ENCODE measurements at regions not wholly inside any gene's neighbourhood (a gene's known extent, or its start where the extent isn't known, plus 50 kb on each side); places are given as distances from the start of the nearest gene placed in this dataset.

DNA sequence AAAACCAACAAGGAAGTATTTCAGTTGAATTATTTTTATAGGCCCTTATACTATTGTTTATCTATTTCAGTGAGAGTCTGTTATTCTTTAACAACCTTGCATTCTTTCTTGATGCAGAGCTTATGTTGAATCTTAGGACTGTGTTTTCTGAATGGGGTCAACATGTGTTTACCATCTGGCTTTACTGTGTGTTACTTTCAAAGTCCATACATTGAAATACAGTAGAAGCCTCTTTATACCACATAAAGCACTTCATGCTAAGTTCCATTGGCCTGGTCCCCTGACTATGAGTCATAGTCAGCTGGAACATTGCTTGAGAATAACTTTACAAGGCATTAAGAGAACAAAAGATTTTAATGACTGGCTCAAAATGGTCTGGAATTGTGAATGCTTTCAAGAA lies 152.6 kb downstream of the GASK1B start:
- no TSS peak for BruUV-seq (replicated peaks)

DNA sequence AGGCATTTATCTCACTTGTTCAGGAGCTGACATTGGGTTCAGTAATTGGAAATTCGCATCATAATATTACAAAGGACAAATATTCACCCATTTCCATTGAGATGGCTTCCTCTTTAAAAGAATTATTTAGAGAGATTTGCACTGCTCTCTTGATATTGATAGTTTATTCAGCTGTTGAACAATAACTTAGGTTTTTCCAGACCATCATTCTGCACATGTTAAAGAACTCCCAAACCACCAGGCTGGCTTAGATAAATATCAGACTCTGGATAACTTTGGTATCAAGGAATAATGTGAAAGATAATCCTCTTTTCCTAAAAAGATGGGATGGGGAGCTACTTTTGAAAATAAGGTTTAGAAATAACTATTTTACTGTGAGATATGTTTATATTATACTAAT lies 154.0 kb downstream of the GASK1B start:
- no peak overlapping the region for H2AFZ ChIP-seq (ENCODE audit: control insufficient read depth, low read depth, low read length)
- no TSS peak for BruUV-seq (replicated peaks)
- intact Hi-C loops (cut with micrococcal nuclease; ENCODE audit: unreplicated experiment) (no loop called here), in situ Hi-C loops (cut with MboI) (no loop called here)
- no peaks in the 10 kb centered on the region for H4K20me1 ChIP-seq (ENCODE audit: control insufficient read depth, insufficient read depth)
- 0% methylated on average over 1 of the region's 1 CpG for WGBS (ENCODE audit: insufficient coverage, insufficient replicate concordance, low lambda C conversion rate, missing lambda C conversion rate)
- ChIA-PET POLR2A (no interaction called here), RAD21 (ENCODE audit: unreplicated experiment) (no interaction called here), CTCF (no interaction called here), SMC1A (ENCODE audit: uncharacterized antibody, unreplicated experiment) (interaction anchor here (1.3 kb wide), 1 partner anchor 22 kb away, joined by 3 read pairs; no protein-coding TSS in a partner anchor)
- no peaks in the 10 kb centered on the region for H3K27me3 ChIP-seq (replicated peaks in 1 of 2; ENCODE audit: control insufficient read depth in 2 of 2, insufficient read depth in 2 of 2, low read length in 1 of 2)
- FAIRE-seq (no peak), DNase-seq (ENCODE audit: low read depth, low spot score) (no peak), ATAC-seq (no peak)
- no peaks in the 10 kb centered on the region for H3K79me2 ChIP-seq (ENCODE audit: control insufficient read depth, insufficient read depth, low read length)
- no peak overlapping the region for H3K9ac ChIP-seq (ENCODE audit: control insufficient read depth, insufficient read depth, low read length)
- no peaks in the 10 kb centered on the region for H3K4me1 ChIP-seq (ENCODE audit: control insufficient read depth, insufficient read depth, low read length)
- no peaks in the 10 kb centered on the region for H3K36me3 ChIP-seq (ENCODE audit: control insufficient read depth in 2 of 2, insufficient read depth in 2 of 2, low read length in 1 of 2)
- H3K27ac ChIP-seq (ENCODE audit: control insufficient read depth, insufficient read depth) = no peak overlapping the region
- H3K9me3 ChIP-seq (replicated peaks; ENCODE audit: control insufficient read depth, insufficient read depth, low read length) = no peaks in the 10 kb centered on the region
- no peak overlapping the region for H3K4me2 ChIP-seq (ENCODE audit: control insufficient read depth, insufficient read depth)
- no peak overlapping the region for H3K4me3 ChIP-seq
- no peak for TF ChIP-seq CBX3 (IDR thresholded peaks at IDR 0.05; ENCODE audit: borderline replicate concordance, low read depth)
- TF ChIP-seq SMARCA5 (IDR thresholded peaks at IDR 0.05) = no peak
- no peak for TF ChIP-seq CBFB (IDR thresholded peaks at IDR 0.05; ENCODE audit: low read depth)
- TF ChIP-seq NFIC (IDR thresholded peaks at IDR 0.05; ENCODE audit: low read depth, low read length) = no peak
- no peak for TF ChIP-seq YY1 (IDR thresholded peaks at IDR 0.05; ENCODE audit: low read depth, low read length)
- no peak for TF ChIP-seq ATF7 (IDR thresholded peaks at IDR 0.05; ENCODE audit: low read depth)
- TF ChIP-seq, protein P1, sequence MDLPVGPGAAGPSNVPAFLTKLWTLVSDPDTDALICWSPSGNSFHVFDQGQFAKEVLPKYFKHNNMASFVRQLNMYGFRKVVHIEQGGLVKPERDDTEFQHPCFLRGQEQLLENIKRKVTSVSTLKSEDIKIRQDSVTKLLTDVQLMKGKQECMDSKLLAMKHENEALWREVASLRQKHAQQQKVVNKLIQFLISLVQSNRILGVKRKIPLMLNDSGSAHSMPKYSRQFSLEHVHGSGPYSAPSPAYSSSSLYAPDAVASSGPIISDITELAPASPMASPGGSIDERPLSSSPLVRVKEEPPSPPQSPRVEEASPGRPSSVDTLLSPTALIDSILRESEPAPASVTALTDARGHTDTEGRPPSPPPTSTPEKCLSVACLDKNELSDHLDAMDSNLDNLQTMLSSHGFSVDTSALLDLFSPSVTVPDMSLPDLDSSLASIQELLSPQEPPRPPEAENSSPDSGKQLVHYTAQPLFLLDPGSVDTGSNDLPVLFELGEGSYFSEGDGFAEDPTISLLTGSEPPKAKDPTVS (IDR thresholded peaks at IDR 0.05; ENCODE audit: low read depth, low read length) = no peak
- TF ChIP-seq MXI1 (IDR thresholded peaks at IDR 0.05; ENCODE audit: low read depth, low read length) = no peak
- no peak for TF ChIP-seq KAT2A (conservative IDR thresholded peaks at IDR 0.05; ENCODE audit: control insufficient read depth, low read depth, low read length)

More for the DNA sequence above, 152.6 kb downstream of the GASK1B start:
- no peak overlapping the region for H2AFZ ChIP-seq (ENCODE audit: control insufficient read depth, low read depth, low read length)
- DNase-seq (ENCODE audit: low read depth, low spot score) (no peak), ATAC-seq (no peak), FAIRE-seq (no peak)
- no peaks in the 10 kb centered on the region for H4K20me1 ChIP-seq (ENCODE audit: control insufficient read depth, insufficient read depth)
- TF ChIP-seq SPI1 (IDR thresholded peaks at IDR 0.05; ENCODE audit: borderline replicate concordance, insufficient read depth, low read depth, low read length) (no peak), TCF7 (IDR thresholded peaks at IDR 0.05; ENCODE audit: borderline replicate concordance) (no peak), STAT3 (IDR thresholded peaks at IDR 0.05; ENCODE audit: low read depth, low read length) (no peak), ZZZ3 (IDR thresholded peaks at IDR 0.05; ENCODE audit: control insufficient read depth, insufficient read length, low read depth) (no peak), PAX5 (IDR thresholded peaks at IDR 0.05; ENCODE audit: borderline replicate concordance, low read depth, low read length) (no peak), SIX5 (IDR thresholded peaks at IDR 0.05; ENCODE audit: low read depth, low read length, severe bottlenecking) (no peak), JUNB (IDR thresholded peaks at IDR 0.05) (no peak)
- TF ChIP-seq, protein P2, sequence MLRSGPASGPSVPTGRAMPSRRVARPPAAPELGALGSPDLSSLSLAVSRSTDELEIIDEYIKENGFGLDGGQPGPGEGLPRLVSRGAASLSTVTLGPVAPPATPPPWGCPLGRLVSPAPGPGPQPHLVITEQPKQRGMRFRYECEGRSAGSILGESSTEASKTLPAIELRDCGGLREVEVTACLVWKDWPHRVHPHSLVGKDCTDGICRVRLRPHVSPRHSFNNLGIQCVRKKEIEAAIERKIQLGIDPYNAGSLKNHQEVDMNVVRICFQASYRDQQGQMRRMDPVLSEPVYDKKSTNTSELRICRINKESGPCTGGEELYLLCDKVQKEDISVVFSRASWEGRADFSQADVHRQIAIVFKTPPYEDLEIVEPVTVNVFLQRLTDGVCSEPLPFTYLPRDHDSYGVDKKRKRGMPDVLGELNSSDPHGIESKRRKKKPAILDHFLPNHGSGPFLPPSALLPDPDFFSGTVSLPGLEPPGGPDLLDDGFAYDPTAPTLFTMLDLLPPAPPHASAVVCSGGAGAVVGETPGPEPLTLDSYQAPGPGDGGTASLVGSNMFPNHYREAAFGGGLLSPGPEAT (IDR thresholded peaks at IDR 0.05; ENCODE audit: low read depth) = no peak
- ChIA-PET CTCF (no interaction called here), SMC1A (ENCODE audit: uncharacterized antibody, unreplicated experiment) (no interaction called here), POLR2A (no interaction called here), RAD21 (ENCODE audit: unreplicated experiment) (no interaction called here)
- H3K9me3 ChIP-seq (replicated peaks; ENCODE audit: control insufficient read depth, insufficient read depth, low read length) = no peaks in the 10 kb centered on the region
- H3K4me2 ChIP-seq (ENCODE audit: control insufficient read depth, insufficient read depth) = no peak overlapping the region
- H3K79me2 ChIP-seq (ENCODE audit: control insufficient read depth, insufficient read depth, low read length) = no peaks in the 10 kb centered on the region
- H3K9ac ChIP-seq (ENCODE audit: control insufficient read depth, insufficient read depth, low read length) = no peak overlapping the region
- H3K36me3 ChIP-seq (ENCODE audit: control insufficient read depth in 2 of 2, insufficient read depth in 2 of 2, low read length in 1 of 2) = no peaks in the 10 kb centered on the region
- no peaks in the 10 kb centered on the region for H3K4me1 ChIP-seq (ENCODE audit: control insufficient read depth, insufficient read depth, low read length)
- no peaks in the 10 kb centered on the region for H3K27me3 ChIP-seq (replicated peaks in 1 of 2; ENCODE audit: control insufficient read depth in 2 of 2, insufficient read depth in 2 of 2, low read length in 1 of 2)
- no peak overlapping the region for H3K27ac ChIP-seq (ENCODE audit: control insufficient read depth, insufficient read depth)
- in situ Hi-C loops (cut with MboI) = no loop called here
- H3K4me3 ChIP-seq = no peak overlapping the region
- intact Hi-C loops (cut with micrococcal nuclease; ENCODE audit: unreplicated experiment) = no loop called here
